ENCODE measurements at regions not wholly inside any gene's neighbourhood (a gene's known extent, or its start where the extent isn't known, plus 50 kb on each side); places are given as distances from the start of the nearest gene placed in this dataset.

GRCh38 chr11:42925916-42926315 is 385.9 kb upstream of the API5 start:
- TF ChIP-seq CTCF (IDR thresholded peaks at IDR 0.05) (no peak), POLR2A (IDR thresholded peaks at IDR 0.05) (no peak)

All from uterus (tissue), 2 donors.